Activated T-cell treated with anti-CD3 and anti-CD28 coated beads, Interleukin-2, amount 50 U/mL, for 48 hours (primary cell): ENCODE measurements at regions not wholly inside any gene's neighbourhood (a gene's known extent, or its start where the extent isn't known, plus 50 kb on each side); places are given as distances from the start of the nearest gene placed in this dataset.

ENCODE experiments used
- DNase-seq, 2 experiments: peaks; one replicate each; pipeline ENCODE4 v3.0.0-alpha.2; 2020

DNA sequence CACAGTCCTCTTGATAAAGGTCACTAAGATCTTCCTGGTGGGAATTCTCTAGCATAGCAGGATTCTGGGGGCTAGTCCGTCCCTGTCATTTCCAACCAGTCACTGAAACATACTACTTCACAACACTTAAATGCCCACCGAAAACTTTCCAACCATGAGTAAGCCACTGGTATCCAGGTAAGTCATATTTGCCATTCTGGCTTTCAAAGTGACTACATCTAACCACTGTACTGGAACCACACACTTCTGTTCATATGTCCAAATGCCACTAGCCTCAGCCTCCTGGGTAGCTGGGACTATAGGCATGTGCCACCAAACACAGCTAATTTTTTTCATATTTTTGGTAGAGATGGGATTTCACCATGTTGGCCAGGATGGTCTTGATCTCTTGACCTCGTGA lies 64.3 kb upstream of the VANGL1 start:
- no peak for DNase-seq

GRCh38 chr1:115575661-115576060 lies 66.1 kb upstream of the VANGL1 start:
- no peak for DNase-seq

DNA sequence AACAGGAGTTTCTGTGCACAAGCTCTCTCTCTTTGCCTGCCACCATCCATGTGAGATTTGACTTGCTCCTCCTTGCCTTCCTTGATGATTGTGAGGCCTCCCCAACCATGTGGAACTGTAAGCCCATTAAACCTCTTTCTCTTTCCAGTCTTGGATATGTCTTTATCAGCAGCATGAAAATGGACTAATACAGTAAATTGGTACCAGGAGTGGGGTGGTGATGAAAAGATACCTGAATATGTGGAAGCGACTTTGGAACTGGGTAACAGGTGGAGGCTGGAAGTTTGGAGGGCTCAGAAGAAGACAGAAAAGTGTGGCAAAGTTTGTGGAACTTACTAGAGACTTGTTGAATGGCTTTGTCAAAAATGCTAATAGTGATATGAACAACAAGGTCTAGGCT lies 69.1 kb upstream of the VANGL1 start:
- DNase-seq = no peak

GRCh38 chr1:115567431-115567830 lies 74.3 kb upstream of the VANGL1 start:
- no peak for DNase-seq

DNA sequence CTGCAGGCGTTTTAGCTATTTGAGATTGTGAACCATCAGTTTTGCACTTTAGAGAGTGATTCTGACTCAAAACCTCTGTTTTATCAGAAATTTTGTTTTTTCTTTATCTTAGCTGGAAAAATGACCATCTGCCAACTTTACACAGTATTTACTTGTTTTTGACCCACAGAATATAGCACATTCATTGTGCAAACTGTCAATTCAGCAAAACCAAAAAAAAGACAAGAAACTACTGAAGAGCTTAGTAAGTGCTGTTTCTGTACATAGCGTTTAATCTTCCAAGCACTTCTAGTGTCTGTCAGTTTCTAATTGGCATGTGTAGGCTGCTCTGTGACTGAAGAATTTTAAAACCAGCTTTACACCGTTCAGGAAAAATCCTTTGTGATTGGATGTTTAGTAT lies 76.0 kb upstream of the VANGL1 start:
- DNase-seq = no peak

DNA sequence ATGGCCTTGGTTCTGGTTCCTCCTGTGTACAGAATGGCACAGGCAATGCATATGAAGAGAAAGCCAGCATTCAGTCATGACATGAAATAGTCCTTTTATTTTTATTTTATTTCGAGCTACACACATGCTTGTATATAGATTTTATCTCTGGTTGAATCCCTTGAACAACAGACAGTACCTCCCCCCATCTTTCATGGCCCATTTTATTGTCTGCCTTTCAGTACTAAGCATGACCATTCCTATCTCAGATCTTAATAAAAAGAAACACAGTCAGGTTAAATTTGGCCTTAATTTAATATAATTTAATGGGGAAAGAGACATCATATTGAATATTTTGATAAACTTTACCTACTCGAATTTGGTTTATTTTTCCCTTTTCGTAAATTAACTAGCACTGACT lies 76.4 kb upstream of the VANGL1 start:
- DNase-seq = no peak

GRCh38 chr1:115564201-115564600 lies 77.6 kb upstream of the VANGL1 start:
- DNase-seq = no peak

DNA sequence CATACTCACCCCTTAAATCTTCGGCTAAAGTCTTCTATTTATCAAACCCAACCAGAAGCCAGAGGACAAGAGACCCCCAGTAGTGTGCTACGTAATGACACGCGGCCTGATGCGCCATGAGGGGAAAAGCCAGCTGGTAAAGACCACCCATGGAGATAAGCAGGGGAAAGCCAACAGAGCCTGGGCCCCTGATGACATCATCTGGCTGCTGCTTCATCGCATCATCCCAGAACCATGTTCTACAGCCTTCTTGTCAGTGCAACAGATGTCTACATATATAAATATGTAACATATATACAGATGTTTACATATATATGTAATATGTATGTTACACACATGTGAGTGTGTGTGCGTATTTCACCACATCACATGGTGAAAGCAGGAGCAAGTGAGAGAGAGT lies 81.7 kb upstream of the VANGL1 start:
- DNase-seq = no peak

GRCh38 chr1:115558275-115558674 lies 83.5 kb upstream of the VANGL1 start:
- DNase-seq = no peak

DNA sequence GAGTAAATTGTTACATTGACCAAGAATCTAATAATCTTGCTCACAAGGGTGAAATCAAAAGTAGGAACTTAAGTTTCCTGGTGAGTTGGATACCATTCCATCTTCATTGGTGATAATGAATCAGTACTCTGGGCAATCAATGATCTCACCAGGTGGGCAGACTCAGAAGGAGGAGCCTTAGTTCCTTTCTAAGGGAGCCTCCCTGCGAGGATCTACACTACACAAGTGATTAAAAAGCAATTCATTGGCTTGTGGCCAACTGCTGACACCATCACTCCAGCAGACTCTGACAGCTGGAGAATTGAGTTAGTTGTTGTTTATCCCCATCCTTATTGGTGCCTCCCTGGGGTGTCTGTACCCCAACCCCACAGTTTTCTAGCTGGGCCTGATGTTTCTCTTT lies 84.1 kb upstream of the VANGL1 start:
- DNase-seq = no peak

DNA sequence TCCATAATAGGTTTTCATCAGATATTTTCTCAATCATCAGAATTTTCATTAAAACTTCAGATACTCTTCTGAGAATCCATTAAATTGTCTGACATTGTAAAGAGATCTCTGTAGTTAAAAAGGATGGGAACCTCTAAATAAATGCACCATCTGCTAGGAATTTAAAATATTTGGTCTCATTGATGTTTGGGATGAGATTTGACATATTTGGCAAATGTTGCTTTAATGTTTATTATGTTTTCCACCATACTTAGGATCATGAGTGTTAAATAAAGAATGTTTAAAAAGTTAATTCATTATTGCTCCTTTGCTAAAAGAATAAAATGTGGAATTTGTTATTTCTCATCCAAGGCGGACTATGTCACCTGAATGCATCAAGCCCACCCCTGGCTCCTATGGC lies 85.5 kb upstream of the VANGL1 start:
- no peak for DNase-seq

- no peak for DNase-seq
Observed at GRCh38 chr1:115555446-115555845, 86.3 kb upstream of the VANGL1 start.

DNA sequence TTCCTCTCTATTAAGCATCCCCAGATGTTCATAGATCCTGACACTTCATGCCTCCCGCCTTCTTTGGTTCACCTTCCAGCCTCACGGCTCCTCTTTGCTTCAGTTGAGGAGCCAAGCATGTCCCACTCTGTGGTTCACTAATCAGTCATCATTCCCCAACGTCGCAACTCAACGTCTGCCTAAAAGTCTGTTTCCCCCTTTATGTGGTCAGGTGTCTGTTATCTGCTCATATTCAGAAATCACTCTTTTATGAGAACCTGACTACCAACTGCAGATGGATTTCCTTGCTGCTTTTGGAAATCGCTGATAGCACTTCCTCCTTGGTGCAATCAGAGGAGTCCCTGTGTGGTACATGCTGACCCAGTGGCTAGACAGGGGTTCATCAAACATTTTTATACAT lies 94.1 kb upstream of the VANGL1 start:
- no peak for DNase-seq

DNA sequence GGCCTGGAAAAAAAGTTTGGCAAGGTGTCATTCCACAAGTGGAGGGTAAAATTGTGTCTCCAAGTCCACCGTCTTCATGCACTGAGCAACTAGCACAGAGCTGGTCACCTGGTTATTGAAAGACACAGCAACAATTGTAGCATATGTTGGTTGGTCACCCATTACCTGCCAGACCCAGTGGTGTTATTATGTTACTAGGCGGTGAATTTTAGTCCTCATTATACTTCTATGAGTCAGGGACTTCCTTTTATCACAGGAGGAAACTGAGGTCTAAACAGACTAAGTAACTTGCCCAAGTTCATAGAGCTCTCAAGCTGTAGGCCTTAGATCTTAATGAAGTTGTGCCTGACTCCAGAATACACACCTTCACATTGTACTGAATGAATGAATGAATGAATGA lies 94.9 kb upstream of the VANGL1 start:
- DNase-seq = no peak

DNA sequence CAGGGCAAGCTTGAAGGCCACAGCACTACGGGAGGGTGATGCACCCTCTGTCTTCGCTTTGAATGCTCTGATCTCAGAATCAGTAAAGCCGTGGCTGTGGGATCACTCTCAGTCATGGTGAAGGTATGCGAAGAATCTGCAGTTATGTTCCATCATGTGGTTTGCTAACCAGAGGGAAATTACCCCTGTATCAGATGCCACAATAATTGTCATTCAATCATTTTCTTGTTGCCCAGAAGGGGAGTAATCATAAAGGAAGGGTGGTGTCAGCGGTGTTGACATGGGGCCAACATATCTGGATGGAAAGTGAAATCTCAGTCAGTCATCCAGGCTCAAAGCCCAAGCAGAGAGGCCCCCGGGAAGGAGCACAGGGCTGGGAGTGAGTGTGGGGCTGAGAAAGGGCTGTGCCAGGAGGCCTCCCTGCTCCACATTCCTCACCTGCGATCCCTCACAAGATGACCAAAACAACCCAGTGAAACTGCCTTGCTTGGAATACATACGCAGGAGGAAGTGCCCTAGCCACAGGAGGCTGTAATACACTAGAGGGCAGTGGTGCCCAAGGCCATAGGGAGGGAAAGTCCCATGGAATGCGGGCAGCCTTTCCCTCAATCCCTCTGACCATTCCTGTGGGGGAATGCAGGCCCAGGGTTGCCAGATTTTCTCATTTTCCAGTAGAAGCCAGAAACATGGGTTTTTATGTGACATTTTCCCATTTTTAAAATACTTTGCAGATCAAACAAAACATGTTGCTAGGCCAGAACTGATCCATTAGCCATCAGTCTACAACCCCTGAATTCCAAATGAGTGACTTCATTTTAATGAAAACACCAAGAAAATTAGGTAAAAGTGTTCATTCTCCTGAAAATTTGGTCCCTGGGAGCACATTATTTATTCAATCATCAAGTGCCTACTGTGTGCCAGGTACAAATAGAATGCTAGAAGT lies 95.7 kb upstream of the VANGL1 start:
- DNase-seq = peak; percentile 26

DNA sequence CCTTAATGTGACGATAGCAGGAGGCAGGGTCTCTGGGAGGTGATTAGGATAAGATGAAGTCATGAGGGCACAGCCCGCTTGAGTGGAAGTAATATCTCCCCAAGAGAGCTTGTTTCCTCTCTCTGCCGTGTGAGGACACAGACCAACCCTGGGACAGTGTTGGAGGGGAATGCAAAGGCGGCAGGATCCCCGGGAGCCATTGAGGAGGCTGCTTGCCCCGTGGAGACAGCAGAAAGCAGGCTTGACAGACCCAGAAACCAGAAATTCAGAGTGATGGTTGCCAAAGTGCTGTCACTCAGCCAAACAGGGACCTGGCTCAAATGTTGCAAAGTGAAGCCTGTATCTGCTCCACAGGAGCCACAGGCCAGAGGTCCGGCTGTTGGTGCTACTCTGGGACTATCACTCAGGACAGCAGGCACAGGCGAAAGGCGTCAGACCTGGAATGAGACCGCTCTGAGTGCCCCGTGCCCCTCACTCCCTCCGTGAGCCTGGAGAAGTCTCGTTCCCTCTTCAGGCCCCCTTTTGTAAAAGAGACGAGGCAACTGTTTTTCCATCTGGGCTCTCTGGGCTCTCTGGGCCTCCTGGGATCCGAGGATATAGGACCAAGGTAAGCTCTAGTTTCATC lies 96.6 kb upstream of the VANGL1 start:
- no peak for DNase-seq

GRCh38 chr1:115544131-115544530 lies 97.6 kb upstream of the VANGL1 start:
- DNase-seq = no peak

DNA sequence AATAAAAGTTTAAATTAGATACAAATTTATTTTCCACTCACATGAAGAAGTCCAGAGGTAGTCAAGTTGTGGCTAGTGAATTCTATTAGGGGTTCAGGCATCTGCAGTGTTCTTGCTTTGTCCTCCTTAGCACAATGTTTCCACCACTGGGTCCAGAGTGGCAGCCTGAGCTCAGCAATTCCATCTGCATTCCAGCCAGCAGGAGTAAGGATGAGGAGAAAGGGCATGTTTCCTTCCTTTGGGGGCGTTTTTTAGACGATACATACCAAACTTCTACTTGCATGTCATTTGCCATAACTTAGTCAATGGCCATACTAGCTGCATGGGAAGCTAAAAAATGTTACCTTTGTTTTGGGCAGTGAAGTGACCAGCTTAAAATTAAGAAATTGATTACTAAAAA lies 98.5 kb upstream of the VANGL1 start:
- no peak for DNase-seq

DNA sequence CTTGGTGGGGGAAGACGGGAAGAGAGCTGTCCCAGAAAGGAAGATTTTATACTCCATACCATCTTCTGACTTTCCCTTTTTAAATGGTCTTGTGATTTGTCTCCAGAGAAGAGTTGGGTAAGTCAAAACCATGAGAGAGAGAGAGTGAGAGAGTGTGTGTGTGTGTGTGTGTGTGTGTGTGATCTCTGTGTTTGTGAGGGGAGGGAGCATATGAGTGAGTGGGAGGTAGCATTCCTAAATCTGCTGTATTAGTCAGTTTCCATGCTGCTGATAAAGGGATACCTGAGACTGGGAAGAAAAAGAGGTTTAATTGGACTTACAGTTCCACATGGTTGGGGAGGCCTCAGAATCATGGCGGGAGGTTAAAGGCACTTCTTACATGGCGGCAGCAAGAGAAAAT lies 102.0 kb upstream of the VANGL1 start:
- DNase-seq = no peak

GRCh38 chr1:115539061-115539460 lies 102.7 kb upstream of the VANGL1 start:
- no peak for DNase-seq

- DNase-seq = no peak
Observed at GRCh38 chr1:115538579-115538978, 103.2 kb upstream of the VANGL1 start.

DNA sequence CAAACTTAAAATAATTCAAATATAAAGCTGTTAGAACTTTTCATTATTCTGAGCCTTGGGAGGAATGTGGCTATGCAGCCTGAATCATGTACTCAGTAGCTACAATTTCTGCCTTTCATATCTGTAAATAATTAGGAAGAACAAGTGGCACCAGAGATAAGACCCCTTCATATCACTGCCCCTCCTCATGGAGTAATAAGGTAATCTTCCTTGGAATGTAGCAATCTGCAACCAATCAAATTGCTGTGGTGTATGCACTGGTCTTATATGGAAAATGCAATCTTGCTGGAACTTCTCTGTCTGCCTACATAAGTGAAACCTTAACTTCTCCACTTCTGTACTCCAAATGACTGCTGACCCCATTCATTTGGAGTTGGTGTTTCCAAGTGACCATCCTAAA lies 104.4 kb upstream of the VANGL1 start:
- DNase-seq = no peak

DNA sequence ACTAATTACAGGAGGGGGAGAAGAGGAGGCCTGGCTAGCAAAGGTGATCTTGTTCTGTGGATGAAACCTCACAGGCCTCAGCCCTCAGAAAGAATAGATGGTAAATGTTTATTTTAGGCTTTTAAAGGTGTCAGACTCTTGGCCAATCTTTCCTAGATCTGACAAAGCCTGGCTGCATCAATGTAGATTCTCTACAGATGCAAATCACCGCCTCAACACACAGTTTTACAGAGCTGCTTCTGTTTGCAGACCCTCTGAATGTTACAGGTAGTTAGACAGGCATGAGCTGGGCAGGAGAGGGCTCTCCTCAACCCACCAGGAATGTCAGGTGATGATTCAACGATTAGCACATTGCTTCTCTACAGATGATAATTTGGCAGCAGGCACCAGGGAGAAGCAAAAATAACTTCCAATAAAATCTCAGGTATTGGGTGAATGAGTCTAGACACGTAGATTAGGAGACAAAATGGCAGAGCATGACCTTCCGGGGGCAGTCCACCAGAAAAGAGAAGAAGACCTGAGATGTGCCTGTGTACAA lies 105.4 kb upstream of the VANGL1 start:
- DNase-seq = no peak

DNA sequence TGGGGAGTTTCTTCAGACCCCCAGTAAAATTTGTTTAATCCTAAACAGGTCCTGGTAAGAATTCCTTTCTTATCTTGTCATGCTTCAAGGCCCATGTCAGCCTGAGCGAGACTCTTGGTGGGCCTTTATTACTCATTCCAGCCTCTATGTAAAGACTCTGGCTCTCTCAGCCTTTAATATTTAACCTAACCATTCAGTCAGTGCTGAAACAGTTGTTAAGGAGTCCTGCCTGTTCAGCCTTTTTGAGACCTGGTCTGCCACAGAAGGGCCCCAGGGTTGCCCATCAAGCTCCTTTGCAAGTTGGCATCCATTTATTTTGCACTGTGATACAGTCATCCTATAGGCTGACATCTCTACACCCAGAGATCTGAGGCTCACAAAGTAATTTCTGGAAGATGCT lies 107.7 kb upstream of the VANGL1 start:
- no peak for DNase-seq
